Esophagus muscularis mucosa (tissue), 3 donors: ENCODE measurements at regions not wholly inside any gene's neighbourhood (a gene's known extent, or its start where the extent isn't known, plus 50 kb on each side); places are given as distances from the start of the nearest gene placed in this dataset.

Source experiments
- CTCF ChIP-seq, 3 experiments: fragments of 200-600 bp in 2 of 3; fragments of 450-650 bp in 1 of 3; sonication (generic) in 2 of 3; IDR thresholded peaks; one replicate each; pipeline ENCODE4 v1.5.1; 2017 to 2019; ENCODE audit warnings: antibody characterized with exemption in 3 of 3, mild to moderate bottlenecking in 2 of 3, moderate library complexity in 1 of 3
- POLR2AphosphoS5 ChIP-seq, 2 donors: sonication (generic); formaldehyde crosslinking; IDR thresholded peaks; one replicate each; pipeline ENCODE4 v1.6.1; 2017; ENCODE audit warnings: antibody characterized with exemption in 2 of 2

- TF ChIP-seq CTCF (IDR thresholded peaks at IDR 0.05) (no peak), POLR2AphosphoS5 (IDR thresholded peaks at IDR 0.05) (no peak)
These were observed 289.9 kb upstream of the SFSWAP start for GRCh38 chr12:131420867-131421447.
